NB4 (cell line): ENCODE measurements at regions not wholly inside any gene's neighbourhood (a gene's known extent, or its start where the extent isn't known, plus 50 kb on each side); places are given as distances from the start of the nearest gene placed in this dataset.

Source experiments
- MYC ChIP-seq: IDR thresholded peaks from 2 replicates; pipeline ENCODE4 v1.6.1; 2011; ENCODE audit warnings: low read depth, low read length
- POLR2A ChIP-seq: IDR thresholded peaks from 2 replicates; pipeline ENCODE4 v1.6.1; 2011; ENCODE audit warnings: mild to moderate bottlenecking; ENCODE audit not compliant: insufficient read length; ENCODE audit errors: extremely low read depth
- TF ChIP-seq, protein P1 (sequence below): IDR thresholded peaks from one replicate; pipeline ENCODE4 v1.5.1; 2012; ENCODE audit warnings: low read depth, low read length
- TF ChIP-seq, protein P2 (sequence below): IDR thresholded peaks from 2 replicates; pipeline ENCODE4 v1.6.1; 2011; ENCODE audit warnings: low read depth, low read length

DNA sequence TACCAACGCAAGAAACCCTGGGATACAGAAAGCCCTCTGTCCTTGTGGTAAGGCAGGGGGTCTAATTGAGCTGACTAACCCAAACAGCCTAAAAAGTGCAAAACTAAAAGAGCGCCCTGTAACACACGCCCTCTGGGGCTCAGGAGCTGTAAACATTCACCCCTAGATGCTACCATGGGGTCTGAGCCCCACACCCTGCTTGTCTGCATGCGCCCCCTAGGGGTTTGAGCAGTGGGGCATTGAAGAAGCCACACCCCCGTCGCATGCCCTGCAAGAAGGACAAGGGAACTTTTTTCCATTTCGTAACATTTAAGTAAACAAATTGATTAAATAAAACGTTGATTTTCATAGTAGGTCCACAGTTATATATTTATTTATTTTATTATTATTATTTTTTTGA lies 616.9 kb upstream of the MAN1A1 start:
- TF ChIP-seq, protein P1, sequence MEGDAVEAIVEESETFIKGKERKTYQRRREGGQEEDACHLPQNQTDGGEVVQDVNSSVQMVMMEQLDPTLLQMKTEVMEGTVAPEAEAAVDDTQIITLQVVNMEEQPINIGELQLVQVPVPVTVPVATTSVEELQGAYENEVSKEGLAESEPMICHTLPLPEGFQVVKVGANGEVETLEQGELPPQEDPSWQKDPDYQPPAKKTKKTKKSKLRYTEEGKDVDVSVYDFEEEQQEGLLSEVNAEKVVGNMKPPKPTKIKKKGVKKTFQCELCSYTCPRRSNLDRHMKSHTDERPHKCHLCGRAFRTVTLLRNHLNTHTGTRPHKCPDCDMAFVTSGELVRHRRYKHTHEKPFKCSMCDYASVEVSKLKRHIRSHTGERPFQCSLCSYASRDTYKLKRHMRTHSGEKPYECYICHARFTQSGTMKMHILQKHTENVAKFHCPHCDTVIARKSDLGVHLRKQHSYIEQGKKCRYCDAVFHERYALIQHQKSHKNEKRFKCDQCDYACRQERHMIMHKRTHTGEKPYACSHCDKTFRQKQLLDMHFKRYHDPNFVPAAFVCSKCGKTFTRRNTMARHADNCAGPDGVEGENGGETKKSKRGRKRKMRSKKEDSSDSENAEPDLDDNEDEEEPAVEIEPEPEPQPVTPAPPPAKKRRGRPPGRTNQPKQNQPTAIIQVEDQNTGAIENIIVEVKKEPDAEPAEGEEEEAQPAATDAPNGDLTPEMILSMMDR = peak; percentile 47
- TF ChIP-seq POLR2A (no peak), MYC (no peak)
- TF ChIP-seq, protein P2, sequence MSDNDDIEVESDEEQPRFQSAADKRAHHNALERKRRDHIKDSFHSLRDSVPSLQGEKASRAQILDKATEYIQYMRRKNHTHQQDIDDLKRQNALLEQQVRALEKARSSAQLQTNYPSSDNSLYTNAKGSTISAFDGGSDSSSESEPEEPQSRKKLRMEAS = no peak
